ELR (cell line): ENCODE measurements at regions not wholly inside any gene's neighbourhood (a gene's known extent, or its start where the extent isn't known, plus 50 kb on each side); places are given as distances from the start of the nearest gene placed in this dataset.
A peak's percentile ranks its signal among the peaks of the same experiment; 100 is the strongest.

ENCODE experiments used
- DNase-seq: peaks from one replicate; pipeline ENCODE4 v3.0.0-alpha.2; 2015; ENCODE audit warnings: low read depth

GRCh38 chr7:30212701-30213111 lies 71.7 kb upstream of the ZNRF2 start:
- DNase-seq, result no peak

- DNase-seq, result no peak
These were observed 70.8 kb upstream of the ZNRF2 start for GRCh38 chr7:30213637-30214036.

GRCh38 chr7:30214651-30215137 lies 69.7 kb upstream of the ZNRF2 start:
- DNase-seq, result no peak

- no peak for DNase-seq
These were observed 62.6 kb upstream of the ZNRF2 start for GRCh38 chr7:30221764-30222163.

GRCh38 chr7:30222515-30223215 lies 61.7 kb upstream of the ZNRF2 start:
- no peak for DNase-seq

- DNase-seq, result no peak
These were observed 60.5 kb upstream of the ZNRF2 start for GRCh38 chr7:30223896-30224295.

- DNase-seq, result peak; percentile 73
These were observed 59.8 kb upstream of the ZNRF2 start for GRCh38 chr7:30224511-30225062.

- peak; percentile 65 for DNase-seq
These were observed 58.4 kb upstream of the ZNRF2 start for GRCh38 chr7:30225863-30226613.

GRCh38 chr7:30226614-30227268 lies 57.7 kb upstream of the ZNRF2 start:
- DNase-seq, result peak; percentile 43

GRCh38 chr7:30231271-30231670 lies 53.1 kb upstream of the ZNRF2 start:
- DNase-seq, result no peak

GRCh38 chr7:30232391-30232790 lies 52.0 kb upstream of the ZNRF2 start:
- DNase-seq, result no peak
